ENCODE measurements at regions not wholly inside any gene's neighbourhood (a gene's known extent, or its start where the extent isn't known, plus 50 kb on each side); places are given as distances from the start of the nearest gene placed in this dataset.

DNA sequence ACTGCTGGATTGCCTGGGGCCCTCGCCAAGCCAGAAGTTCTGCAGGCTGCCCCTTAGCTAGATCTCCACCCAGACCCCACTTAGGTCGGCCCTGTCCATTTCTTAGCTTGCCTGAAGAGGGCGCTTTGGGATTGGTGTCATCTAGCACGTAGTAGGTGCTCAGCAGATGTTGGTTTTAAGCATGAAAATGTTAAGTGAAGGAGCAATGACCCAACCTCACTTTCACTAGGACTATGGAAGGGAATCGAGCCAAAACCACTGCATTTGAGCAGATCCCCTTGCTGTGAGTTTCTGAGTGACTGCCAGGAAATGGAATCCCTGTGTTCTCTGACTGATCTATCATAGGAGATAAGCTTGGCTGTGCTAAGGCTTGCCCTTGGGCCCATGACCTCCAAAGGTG is 131.7 kb upstream of the EEPD1 start:
- TF ChIP-seq YY1 (IDR thresholded peaks at IDR 0.05; ENCODE audit: insufficient read depth, insufficient read length) (no peak), SUZ12 (IDR thresholded peaks at IDR 0.05; ENCODE audit: extremely low read depth, insufficient read depth, insufficient read length) (no peak)
